HG02943 (cell line): ENCODE measurements at regions not wholly inside any gene's neighbourhood (a gene's known extent, or its start where the extent isn't known, plus 50 kb on each side); places are given as distances from the start of the nearest gene placed in this dataset.
"Not testable (repeated sequence)": the region's sequence is repeated elsewhere in the genome, so short reads cannot be mapped to it uniquely, and the experiment has no call there.

Source experiments
- ATAC-seq: cut with Tn5 transposase; IDR thresholded peaks from one replicate; pipeline ENCODE4 v1.9.1; 2021; ENCODE audit warnings: mild to moderate bottlenecking, low read depth, moderate library complexity; ENCODE audit not compliant: unreplicated experiment

DNA sequence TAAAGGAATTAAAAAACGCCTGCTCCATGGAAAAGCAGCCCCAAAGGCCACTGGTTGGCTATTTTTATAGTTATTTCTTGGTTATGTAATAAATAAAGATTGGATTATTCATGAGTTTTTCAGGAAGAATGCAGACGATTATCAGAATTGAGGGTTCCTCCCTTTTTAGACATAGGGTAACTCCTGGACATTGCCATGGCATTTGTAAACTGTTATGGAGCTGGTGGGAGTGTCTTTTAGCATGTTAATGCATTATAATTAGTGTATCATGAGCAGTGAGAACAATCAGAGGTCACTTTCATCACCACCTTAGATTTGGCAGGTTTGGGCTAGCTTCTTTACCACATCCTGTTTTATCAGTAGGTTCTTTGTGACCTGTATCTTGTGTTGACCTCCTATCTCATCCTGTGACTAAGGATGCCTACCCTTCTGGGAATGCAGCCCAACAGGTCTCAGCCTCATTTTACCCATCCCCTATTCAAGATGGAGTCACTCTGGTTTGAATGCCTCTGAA is 728.7 kb downstream of the GALC start:
- no peak for ATAC-seq

DNA sequence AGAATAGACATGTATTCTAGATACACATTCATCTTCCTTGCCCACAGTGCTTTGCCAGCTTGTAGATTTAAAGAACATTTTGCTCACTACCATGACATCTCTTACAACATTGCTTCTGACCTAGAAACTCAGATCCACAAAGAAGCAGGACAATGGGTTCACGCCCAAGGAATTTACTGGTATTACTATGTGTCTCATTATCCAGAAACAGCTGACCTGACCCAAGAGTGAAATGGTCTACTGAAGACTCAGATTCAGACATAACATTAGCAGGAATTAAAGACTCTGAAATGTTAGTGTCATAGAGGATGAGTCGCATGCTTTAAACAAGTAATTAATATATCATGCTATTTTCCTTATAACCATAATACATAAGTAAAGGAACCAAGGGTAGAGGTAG is 731.4 kb downstream of the GALC start:
- ATAC-seq: no peak

DNA sequence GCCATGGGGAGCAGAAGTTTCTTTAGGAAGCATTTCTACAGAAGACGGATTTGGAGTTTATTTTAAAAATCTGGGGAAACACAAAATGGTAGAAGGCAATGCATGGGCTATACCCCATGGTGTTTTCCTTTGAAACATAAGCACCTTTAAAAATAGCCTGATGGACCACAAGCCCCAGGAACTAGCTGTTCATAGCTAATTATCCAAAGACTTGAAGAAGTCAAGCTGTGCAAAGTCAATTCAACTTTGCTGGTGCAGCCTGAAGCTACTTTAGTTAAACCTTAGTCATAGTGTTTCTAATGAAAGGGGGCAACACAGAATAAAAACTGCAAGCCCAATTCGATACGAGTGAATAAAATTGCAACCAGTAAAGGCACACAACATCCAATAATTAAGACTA is 732.5 kb downstream of the GALC start:
- ATAC-seq: no peak

DNA sequence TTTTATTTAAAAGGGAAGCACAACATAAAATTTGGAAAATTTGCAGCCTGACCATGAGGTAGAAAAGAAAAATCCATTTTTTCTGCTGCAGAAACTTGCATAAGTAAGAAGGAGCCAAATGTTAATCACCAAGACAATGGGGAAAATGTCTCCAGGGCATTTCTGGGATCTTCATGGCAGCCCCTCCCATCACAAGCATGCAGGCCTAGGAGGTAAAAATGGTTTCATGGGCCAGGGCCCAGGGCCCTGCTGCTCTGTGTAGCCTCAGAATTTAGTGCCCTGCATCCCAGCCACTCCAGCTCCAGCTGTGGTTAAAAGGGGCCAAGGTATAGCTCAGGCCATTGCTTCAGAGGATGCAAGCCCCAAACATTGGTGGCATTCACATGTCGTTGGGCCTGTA is 735.6 kb downstream of the GALC start:
- no peak for ATAC-seq

DNA sequence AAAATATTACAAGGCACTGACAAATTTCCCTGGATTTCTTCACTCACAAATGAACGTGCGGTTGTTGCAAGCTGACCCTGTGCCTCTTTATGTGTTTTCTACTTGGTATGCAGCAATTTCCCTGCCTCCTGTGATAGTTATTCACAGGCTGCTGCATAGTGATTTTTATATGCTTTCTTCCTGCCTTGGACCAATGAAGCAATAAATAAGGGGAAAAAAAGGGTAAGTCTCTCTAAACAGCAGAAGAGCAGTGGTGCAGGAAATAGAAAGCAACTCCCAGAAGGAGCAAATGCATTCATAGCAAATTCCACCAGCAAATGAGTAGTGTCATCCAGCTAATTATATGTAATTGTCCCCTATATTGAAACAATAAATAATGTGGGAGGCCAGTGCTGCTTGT is 737.9 kb downstream of the GALC start:
- no peak for ATAC-seq

DNA sequence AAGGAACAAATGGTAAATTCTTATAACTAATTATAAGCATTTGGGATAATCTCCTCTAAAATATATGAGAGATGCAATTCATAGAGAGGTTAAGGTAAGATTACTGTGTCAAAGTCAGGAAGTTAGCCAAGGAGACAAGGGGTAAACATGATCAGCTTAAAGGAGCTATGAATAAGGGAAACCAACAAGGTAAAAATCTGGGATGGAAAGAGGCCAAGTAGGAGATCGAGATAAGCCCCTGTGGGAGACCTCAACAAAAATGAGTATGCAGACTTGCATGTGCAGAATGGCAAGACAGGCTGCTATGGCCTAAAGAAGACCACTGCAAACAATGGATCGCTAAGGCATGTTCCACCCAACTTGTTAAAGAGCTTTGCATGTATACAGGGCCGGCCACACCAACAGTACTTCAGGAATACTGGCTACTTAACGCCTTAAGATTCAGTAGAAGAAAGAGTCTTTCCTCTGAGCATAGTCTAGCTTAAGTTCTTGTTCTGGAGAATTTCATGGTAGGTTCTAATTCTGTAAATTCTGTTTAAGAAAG is 738.6 kb downstream of the GALC start:
- ATAC-seq: no peak

DNA sequence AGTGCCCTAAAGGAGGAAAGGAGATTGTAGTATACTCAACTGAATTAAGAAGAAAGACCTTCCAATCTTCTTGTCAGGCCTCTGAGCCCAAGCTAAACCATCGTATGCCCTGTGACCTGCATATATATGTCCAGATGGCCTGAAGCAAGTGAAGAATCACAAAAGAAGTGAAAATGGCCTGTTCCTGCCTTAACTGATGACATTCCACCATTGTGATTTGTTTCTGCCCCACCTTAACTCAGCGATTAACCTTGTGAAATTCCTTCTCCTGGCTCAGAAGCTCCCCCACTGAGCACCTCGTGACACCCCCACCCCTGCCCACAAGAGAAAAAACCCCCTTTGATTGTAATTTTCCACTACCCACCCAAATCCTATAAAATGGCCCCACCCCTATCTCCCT is 739.2 kb downstream of the GALC start:
- not testable (repeated sequence) for ATAC-seq

DNA sequence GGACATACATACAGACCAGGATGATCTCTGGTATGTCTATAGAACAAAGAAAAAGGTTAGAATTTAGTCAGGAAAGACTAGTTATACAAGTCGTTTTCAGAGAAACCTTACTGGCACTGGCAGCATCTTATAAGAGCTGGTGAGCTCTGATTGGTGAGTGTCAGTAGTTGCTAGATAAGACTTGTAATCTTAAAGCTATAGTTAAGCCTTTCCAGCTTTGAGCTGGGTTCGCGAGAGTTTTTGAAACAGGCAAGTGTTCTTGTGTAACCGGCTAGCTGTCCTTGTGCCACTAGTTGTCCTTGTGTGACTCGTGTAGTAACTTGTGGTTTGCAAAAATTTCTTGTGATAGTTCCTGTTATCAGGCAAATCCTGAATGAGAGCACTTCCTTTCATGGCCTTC is 740.9 kb downstream of the GALC start:
- ATAC-seq: no peak

DNA sequence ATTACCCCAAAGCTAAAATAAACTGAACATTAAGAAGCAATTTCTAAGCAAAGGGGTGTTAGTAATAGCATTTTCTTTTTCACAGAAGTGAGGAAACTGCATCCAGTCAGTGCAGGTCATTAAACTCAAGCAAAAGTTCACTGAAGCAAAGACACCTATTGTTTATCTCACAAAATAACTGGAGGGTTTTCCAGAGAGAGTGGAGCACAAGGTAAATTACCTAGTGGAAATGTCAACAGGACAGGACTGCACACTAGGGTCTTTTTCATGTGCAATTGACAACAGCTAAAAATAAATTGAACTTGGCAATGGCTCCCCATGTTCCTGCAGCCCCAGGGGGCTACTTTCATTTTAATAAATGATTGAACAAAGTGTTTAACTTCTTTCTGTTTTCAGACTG is 742.0 kb downstream of the GALC start:
- no peak for ATAC-seq

DNA sequence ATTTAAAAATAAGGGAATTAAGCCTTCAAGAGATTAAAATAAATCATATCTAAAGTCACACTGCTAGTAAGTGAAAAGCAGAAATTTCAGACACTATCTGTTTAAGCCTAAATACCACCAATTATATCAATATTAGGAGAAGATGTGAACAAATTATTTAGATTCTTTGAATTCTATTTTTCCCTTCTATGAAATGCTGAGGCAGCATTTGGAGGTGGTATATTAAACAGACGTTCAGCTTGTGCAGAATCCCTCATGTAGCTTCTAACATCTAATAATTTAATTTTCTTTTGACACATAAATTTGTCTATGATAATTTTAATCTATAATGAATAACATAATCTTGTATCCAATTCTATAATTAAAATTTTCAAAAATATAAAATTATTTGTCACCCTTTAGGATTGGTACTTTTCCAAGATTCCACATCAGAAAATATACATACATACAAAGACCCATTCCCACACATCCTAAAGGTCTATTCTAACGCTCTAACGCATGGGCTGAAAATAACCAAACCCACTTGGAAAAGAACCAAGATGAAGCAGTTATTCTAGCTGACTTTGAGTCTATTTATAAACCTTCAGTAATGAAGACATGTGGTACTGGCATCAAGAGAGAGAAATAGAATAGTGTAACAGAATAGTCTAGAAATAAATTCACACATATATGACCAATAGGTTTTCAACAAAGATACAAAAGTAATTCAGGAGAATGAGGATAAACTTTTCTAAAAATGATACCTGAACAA is 751.8 kb downstream of the GALC start:
- ATAC-seq: no peak

DNA sequence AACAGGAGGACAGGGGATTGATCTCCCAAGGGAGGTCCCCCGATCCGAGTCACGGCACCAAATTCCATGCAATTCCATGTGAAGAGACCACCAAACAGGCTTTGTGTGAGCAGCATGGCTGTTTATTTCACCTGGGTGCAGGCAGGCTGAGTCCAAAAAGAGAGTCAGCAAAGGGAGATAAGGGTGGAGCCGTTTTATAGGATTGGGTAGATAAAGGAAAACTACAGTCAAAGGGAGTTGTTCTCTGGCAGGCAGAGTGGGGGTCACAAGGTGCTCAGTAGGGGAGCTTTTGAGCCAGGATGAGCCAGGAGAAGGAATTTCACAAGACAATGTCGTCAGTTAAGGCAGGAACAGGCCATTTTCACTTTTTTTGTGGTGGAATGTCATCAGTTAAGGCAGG is 752.7 kb downstream of the GALC start:
- not testable (repeated sequence) for ATAC-seq

DNA sequence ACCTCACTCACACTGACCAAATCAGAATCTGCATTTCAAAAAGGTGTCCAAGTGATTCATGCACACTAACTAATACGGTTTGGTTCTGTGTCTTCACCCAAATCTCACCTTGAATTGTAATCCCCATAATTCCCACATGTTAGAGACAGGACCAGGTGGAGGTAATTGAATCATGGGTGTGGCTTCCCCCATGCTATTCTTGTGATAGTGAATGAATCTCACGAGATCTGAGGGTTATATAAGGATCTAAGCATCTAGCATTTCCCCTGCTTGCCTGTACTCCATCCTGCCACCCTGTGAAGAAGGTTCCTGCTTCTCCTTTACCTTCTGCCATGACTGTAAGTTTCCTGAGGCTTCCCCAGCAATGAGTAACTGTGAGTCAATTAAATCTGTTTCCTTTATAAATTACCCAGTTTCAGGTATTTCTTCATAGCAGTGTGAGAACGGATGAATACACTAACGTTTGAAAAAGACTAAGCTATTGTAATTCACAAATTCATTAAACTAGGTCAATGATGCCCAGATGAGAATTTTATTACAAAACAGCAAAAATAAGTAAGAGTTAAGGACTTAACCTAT is 759.1 kb downstream of the GALC start:
- ATAC-seq: no peak

DNA sequence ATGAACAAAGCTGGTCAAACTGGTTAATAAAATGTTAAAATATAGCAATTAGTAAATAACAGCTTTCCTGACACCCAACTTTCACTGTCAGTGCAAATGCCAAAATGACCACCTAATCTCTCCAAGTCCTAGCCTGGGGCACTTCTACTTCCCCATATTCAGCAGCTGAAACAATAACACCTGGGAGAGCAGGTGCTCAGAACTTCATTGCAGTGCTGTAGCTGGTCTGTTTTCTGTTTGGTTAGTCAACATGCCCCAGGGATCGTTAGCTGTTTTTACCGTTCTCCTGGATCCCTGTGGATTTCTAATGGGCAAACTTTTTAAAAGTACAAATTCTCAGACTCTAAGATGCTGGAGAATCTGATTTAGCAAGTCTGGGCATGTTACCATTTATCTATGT is 759.7 kb downstream of the GALC start:
- no peak for ATAC-seq

DNA sequence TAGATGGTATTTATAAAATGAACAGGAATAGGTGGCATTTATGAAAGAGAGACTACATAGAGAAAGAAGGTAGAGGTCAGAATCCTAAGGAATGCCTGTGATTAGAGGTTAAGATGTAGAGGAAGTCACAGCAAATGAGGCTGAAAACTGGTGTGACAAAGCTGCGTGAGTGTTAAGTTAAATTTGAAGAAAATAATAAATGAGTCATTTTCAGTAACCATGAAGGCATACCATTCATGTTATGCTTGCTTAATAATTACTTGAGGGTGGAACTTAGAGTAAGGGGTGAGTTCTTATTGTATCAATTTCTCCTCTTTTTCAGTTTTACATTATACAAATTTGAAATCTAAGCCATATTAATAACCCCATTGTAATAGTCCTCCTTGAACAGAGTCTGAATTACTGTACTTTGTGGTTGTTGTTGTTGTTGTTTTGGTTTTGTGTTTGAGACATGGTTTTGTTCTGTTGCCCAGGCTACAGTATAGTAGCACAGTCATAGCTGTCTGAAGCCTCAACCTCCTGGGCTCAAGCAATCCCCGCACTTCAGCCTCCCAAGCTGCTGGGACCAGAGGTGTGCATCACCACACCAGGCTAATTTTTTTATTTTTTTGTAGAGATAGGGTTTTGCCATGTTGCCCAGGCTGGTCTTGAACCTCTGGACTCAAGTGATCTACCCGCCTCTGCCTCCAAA is 761.5 kb downstream of the GALC start:
- no peak for ATAC-seq

DNA sequence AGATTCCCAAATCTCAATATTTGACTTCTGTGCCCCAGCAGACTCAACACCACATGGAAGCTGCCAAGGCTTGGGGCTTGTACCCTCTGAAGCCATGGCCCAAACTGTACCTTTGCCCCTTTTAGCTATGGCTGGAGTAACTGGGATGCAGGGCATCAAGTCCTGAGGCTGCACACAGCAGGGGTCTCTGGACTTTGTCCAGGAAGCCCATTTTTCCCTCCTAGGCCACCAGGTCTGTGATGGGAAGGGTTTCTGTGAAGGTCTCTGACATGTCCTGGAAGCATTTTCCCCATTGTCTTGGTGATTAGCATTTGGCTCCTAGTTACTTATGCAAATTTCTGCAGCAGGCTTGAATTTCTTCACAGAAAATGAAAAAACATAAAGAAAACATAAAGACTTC is 762.3 kb downstream of the GALC start:
- no peak for ATAC-seq

DNA sequence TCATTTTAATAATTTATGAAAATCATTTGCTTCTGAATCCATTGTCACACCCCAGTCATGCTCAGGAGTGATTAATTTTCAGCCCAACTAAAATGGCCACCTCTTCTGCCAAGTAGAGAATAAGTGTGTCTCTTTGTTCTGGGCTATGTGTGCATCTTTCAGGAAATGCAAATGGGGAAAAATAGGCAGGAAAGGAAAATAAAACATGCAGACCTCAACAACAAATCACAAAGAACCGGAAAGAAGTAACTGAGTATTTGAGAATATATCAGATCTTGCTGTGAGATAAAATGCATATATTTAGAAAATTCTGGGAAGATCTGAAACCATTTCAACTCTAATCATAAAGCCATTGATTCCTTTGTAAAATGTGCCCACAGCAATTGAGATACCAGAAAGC is 763.9 kb downstream of the GALC start:
- ATAC-seq: no peak

DNA sequence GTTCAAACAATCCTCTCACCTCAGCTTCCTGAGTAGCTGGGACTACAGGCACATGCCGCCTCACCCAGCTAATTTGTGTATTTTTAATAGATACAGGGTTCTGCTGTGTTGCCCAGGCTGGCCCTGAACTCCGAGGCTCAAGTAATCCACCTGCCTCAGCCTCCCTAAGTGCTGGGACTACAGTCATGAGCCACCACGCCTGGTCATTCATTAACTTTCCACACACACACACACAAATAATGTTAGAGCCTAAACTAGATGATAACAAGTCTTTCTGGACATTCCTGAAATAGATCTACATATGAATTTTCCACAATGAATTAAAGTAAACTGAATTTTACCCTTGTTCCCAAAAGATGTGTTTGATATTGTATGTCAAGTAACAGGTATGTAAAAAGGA is 776.0 kb downstream of the GALC start:
- no peak for ATAC-seq

DNA sequence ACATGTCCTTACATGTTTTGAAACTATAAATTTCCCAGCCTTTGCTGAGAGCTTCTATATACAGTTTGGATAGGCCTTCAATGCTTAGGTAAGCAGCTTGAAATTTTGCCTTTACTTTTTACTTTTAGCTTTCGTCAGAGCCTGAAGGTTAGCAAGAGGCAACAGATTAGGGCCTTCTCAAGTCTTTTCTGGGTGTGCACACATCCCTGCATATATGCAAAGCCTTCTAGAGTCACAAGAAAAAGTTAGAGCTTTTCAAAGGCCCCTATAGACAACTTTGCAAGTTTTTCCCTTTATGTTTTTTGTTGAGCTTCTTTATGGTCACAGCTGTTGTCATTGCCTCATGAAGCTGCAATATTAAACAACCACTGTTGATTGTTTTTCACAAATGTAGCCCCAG is 778.4 kb downstream of the GALC start:
- no peak for ATAC-seq

DNA sequence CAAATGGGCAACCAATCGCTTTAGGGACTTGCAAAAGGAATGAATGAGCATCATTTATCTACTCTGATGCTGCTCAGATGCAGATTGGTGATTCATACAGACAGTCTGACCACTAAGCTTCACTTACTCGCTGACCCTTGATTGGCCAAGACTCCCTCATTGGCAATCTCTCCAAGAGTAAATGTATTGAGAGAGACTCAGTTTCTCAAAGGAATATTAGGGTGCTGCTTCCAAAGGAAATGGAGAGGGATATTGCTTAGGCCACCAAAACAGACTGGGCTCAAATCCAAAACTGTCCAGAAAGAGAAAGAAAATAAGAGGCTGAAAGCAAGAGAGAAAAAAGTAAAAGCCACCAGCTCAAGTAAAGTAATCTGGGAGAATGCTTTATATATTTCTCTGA is 785.2 kb downstream of the GALC start:
- ATAC-seq: no peak

DNA sequence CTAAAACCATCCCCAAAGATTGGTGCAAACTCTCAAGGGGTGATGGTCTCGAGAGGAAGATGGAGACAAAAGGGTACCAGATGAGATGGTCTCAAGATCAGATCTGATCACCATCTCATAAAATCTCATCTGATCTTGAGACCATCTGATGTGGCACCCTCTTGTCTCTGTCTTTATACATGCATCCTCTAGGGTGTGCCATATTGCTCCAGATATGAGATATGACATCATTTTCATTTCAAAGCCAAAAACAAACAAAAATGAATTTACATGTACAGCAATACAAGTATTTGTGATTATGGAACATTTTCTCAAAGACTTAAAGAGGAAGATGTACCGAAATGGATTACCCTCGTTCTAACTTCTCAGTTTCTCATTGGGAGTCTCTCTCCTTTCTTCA is 787.2 kb downstream of the GALC start:
- no peak for ATAC-seq

DNA sequence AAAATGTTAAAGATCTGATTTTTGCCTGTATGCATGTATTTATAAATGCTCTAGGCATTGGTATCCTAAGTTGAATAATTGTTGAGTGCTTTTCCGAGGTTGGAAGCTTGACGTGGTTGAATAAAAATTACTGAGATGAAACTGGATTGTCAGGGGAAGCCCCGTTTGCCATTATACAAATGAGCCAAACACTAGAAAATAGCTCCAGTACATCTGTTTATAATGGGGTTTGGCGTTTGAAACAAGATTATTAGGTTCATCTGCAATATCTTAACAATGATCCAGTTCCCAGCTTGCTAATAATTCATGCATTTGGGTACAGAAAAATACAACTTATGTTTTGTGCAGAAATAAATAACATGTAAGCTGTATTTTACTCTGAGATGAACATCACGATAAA is 789.6 kb downstream of the GALC start:
- no peak for ATAC-seq

DNA sequence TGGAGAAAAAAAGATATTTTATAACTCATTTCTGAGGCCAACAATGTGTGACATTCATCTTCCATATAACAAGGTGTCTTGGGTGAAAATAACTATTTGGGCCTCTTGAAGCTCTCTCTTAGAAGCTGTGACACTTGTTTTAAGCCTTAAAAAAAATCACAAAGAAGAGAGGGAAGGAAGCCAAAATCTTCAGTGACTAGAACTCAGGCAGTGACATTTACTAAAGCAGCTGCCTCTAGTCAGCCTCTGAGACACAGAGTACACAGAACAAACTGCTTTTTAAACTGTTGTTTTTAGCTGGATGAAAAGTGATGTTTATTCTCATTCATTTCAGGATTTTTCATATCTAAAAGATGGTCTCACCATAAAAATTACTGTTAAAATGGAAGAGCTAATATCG is 793.6 kb downstream of the GALC start:
- ATAC-seq: no peak
